NCI-H1436 treated with DMSO at 0.1 percent for 48 hours (cell line): ENCODE measurements at regions not wholly inside any gene's neighbourhood (a gene's known extent, or its start where the extent isn't known, plus 50 kb on each side); places are given as distances from the start of the nearest gene placed in this dataset.
A peak's percentile ranks its signal among the peaks of the same experiment; 100 is the strongest.

Experiments used
- DNase-seq: peaks from one replicate; lab custom pipeline; 2025; lab: John Stamatoyannopoulos, UW

GRCh38 chr16:73304008-73304774 is 256.3 kb upstream of the ZFHX3 start:
- DNase-seq, result no peak

DNA sequence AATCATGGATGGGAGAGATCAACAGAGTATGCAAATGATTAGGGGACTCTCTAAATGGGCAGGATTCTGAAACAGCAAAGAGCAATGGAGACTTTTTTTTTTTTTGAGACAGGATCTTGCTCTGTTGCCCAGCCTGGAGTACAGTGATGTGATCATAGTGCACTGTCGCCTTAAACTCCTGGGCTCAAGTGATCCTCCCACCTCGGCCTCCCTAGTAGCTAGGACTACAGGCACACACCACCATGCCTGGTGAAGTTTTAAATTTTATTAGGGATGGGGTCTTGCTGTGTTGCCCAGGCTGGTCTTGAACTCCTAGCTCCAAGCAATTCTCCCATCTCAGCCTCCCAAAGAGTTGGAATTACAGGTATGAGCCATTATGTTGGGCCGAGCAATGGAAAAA is 255.0 kb upstream of the ZFHX3 start:
- no peak for DNase-seq

- DNase-seq, result no peak
Observed at GRCh38 chr16:73301984-73302383, 254.1 kb upstream of the ZFHX3 start.

DNA sequence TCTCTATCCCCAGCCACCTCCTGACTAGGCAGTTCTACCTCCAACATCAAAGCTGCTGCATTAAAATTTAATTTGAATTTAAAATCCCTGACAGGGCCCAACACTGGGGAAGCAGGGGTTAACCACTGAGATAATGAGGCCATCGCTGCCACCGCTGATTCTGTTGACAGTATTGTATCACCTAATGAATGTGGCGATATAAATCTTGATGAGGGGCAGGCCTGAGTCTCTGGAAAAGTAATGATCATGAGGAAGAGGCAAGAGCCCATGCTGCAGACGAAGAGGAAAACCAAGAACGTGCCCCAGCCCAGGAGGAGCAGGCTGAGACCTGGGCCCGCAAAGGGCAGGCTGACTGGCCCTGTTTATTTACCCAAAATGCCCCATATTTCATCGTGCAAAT is 251.4 kb upstream of the ZFHX3 start:
- DNase-seq, result no peak

DNA sequence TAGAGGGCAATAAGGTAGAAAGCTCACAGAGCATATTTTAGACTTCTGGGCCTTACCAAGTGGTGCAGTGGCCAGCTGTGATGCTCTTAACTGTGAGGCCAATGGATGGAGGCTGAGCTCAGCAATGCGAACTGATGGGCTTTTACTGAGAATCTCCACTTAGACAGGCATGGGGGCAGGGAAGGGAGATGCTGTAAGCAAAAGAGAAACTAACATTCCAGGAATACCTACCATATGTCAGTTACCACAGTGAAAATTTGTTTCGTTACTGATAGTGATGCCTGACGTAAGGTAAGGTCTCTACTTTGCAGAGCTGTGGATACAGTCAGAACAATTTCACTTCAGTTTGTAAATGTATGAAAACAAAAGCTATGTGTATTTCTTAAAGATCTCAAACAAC is 250.6 kb upstream of the ZFHX3 start:
- DNase-seq, result no peak

DNA sequence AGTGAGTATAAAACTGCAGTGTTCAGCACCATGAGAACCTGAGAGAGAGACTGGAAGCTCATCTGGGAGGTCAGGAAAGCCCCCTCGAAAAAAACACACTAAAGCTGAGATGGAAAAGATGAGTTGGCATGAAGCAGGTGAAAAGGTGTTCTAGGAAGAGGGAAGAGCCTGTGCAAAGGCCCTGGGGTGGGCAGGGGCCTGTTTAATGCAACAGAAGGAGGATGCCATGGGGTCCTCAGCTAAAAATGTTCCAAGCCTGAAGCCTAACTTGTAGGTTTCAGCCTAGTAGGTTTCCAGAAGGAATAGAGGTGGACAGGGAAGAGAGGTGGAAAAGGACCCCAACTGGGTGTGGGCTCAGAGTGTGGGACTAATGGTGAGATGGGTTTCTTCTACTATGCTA is 242.3 kb upstream of the ZFHX3 start:
- DNase-seq, result no peak

- DNase-seq, result no peak
Observed at GRCh38 chr16:73289232-73289631, 241.3 kb upstream of the ZFHX3 start.

GRCh38 chr16:73288520-73288919 is 240.6 kb upstream of the ZFHX3 start:
- no peak for DNase-seq

GRCh38 chr16:73287859-73288405 is 240.0 kb upstream of the ZFHX3 start:
- DNase-seq, result no peak

DNA sequence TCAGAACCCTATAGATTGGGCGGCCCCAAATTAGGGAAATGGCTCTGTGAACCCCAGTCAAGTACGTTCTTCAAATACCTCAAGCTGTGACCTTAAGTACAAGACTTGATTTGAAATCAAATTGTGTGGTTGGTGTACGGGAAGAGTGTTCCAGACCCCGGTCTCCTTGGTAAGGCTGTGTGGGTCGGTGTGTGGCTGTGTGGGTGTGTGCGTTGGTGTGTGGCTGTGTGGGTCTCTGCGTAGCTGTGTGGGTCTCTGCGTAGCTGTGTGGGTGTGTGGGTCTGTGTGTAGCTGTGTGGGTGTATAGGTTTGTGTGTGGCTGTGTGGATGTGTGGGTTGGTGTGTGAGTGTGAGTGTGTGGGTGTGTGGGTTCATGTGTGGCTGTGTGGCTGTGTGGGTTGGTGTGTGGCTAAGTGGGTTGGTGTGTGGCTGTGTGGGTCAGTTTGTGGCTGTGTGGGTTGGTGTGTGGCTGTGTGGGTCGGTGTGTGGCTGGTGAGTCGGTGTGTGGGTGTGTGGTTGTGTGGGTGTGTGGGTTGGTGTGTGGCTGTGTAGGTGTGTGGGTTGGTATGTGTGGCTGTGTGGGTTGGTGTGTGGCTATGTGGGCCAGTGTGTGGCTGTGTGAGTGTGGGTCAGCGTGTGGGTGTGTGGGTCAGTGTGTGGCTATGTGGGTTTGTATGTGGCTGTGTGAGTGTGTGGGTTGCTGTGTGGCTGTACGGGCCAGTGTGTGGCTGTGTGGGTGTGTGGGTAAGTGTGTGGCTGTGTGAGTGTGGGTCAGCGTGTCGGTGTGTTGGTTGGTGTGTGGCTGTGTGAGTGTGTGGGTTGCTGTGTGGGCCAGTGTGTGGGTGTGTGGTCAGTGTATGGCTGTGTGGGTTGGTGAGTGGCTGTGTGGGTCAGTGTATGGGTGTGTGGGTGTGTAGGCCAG is 238.7 kb upstream of the ZFHX3 start:
- no peak for DNase-seq

GRCh38 chr16:73285436-73286201 is 237.7 kb upstream of the ZFHX3 start:
- DNase-seq, result no peak

GRCh38 chr16:73280388-73280787 is 232.5 kb upstream of the ZFHX3 start:
- DNase-seq, result no peak

- DNase-seq, result no peak
Observed at GRCh38 chr16:73279451-73279850, 231.5 kb upstream of the ZFHX3 start.

- no peak for DNase-seq
Observed at GRCh38 chr16:73277071-73277470, 229.1 kb upstream of the ZFHX3 start.

DNA sequence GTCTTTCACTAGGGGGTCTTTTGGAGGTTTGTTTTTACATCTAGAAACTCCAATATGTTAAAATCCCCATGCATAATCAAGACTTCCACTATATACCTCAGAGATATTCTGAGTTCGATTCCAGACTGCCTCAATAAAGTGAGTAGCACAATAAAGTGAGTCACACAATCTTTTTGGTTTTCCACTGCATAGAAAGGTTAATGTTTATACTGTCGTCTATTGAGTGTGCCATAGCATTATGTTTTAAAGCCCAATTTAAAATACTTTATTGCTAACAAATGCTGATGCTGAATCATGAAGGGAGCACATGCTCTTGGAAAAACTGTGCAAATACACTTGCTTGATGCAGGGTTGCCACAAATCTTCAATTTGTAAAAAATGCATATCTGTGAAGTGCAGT is 227.5 kb upstream of the ZFHX3 start:
- no peak for DNase-seq

GRCh38 chr16:73275024-73275423 is 227.1 kb upstream of the ZFHX3 start:
- no peak for DNase-seq

GRCh38 chr16:73274140-73274539 is 226.2 kb upstream of the ZFHX3 start:
- no peak for DNase-seq

GRCh38 chr16:73268366-73268993 is 220.6 kb upstream of the ZFHX3 start:
- peak; percentile 54 for DNase-seq

DNA sequence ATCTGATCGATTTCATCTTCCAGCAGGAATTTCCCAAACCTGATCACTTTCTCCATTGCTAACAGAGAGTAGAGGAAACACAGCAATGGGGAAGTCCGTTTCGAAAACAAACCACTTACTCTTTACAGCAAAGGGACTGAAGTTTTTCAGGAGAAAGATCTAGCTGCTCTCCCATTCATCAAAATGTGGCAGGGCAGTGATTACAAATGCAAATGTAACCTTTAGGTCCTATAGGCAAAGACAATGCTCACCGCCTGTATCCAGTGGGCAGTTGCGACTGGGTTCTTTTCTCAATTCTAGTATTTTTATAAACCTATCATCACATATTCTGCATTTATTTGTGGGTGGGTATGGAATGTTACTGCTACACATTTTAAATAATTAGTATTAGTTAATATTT is 218.0 kb upstream of the ZFHX3 start:
- DNase-seq, result no peak

GRCh38 chr16:73265124-73265837 is 217.4 kb upstream of the ZFHX3 start:
- no peak for DNase-seq

GRCh38 chr16:73262931-73263330 is 215.0 kb upstream of the ZFHX3 start:
- DNase-seq, result no peak
